ENCODE measurements at regions not wholly inside any gene's neighbourhood (a gene's known extent, or its start where the extent isn't known, plus 50 kb on each side); places are given as distances from the start of the nearest gene placed in this dataset.
A peak's percentile ranks its signal among the peaks of the same experiment; 100 is the strongest.

GRCh38 chr21:31597683-31598082 is 61.8 kb upstream of the SOD1 start:
- no peak overlapping the region for H3K4me3 Mint-ChIP-seq

GRCh38 chr21:31596055-31596454 is 63.4 kb upstream of the SOD1 start:
- no peaks in the 10 kb centered on the region for H3K4me1 ChIP-seq (ENCODE audit: control insufficient read depth, insufficient read depth, low read length)
- Mint-ChIP-seq H3K27ac (no peak overlapping the region), H3K4me1 (no peaks in the 10 kb centered on the region), H3K9me3 (peaks cover 10% of the 10 kb centered on the region), H3K27me3 (ENCODE audit: insufficient read depth) (peaks cover 2% of the 10 kb centered on the region), H3K4me3 (no peak overlapping the region), H3K36me3 (ENCODE audit: low read depth) (no peaks in the 10 kb centered on the region)
- H3K27me3 ChIP-seq (ENCODE audit: control insufficient read depth, insufficient read depth, low read length, poor library complexity, severe bottlenecking) = no peaks in the 10 kb centered on the region
- no peak overlapping the region for H3K27ac ChIP-seq (ENCODE audit: low read depth, low read length)
- no peak for TF ChIP-seq CTCF (conservative IDR thresholded peaks at IDR 0.05)
- H3K9ac ChIP-seq (ENCODE audit: extremely low read depth, low read length, poor library complexity, severe bottlenecking) = no peak overlapping the region
- no peaks in the 10 kb centered on the region for H3K36me3 ChIP-seq (ENCODE audit: control insufficient read depth, insufficient read depth, low read length)
- H3K4me3 ChIP-seq (ENCODE audit: low read length) = no peak overlapping the region
- H3K9me3 ChIP-seq (ENCODE audit: control insufficient read depth, low read length) = peaks cover 5% of the 10 kb centered on the region
- no peak for DNase-seq
- 93 to 94% methylated on average over 8 of the region's 8 CpGs for WGBS, 2 experiments (ENCODE audit: insufficient coverage in 1 of 2, insufficient read length in 1 of 2)

More at GRCh38 chr21:31597683-31598082, 61.8 kb upstream of the SOD1 start:
- Histone ChIP-seq H3K27ac (ENCODE audit: low read depth, low read length) (no peak overlapping the region), H3K27me3 (ENCODE audit: control insufficient read depth, insufficient read depth, low read length, poor library complexity, severe bottlenecking) (no peaks in the 10 kb centered on the region), H3K9me3 (ENCODE audit: control insufficient read depth, low read length) (peaks cover 5% of the 10 kb centered on the region), H3K4me3 (ENCODE audit: low read length) (no peak overlapping the region), H3K4me1 (ENCODE audit: control insufficient read depth, insufficient read depth, low read length) (no peaks in the 10 kb centered on the region), H3K9ac (ENCODE audit: extremely low read depth, low read length, poor library complexity, severe bottlenecking) (no peak overlapping the region), H3K36me3 (ENCODE audit: control insufficient read depth, insufficient read depth, low read length) (no peaks in the 10 kb centered on the region)
- Mint-ChIP-seq H3K9me3 (peaks cover 10% of the 10 kb centered on the region), H3K27me3 (ENCODE audit: insufficient read depth) (peaks cover 2% of the 10 kb centered on the region), H3K27ac (no peak overlapping the region), H3K4me1 (no peaks in the 10 kb centered on the region), H3K36me3 (ENCODE audit: low read depth) (no peaks in the 10 kb centered on the region)
- DNase-seq = peak; percentile 55
- no peak for TF ChIP-seq CTCF (conservative IDR thresholded peaks at IDR 0.05)
- 91 to 97% methylated on average over 13 to 14 of the region's 14 CpGs for WGBS, 2 experiments (ENCODE audit: insufficient coverage in 1 of 2, insufficient read length in 1 of 2)

GRCh38 chr21:31594726-31595125 is 64.8 kb upstream of the SOD1 start:
- Mint-ChIP-seq H3K27me3 (ENCODE audit: insufficient read depth) (peaks cover 2% of the 10 kb centered on the region), H3K4me3 (no peak overlapping the region), H3K9me3 (peaks cover 10% of the 10 kb centered on the region), H3K4me1 (no peaks in the 10 kb centered on the region), H3K36me3 (ENCODE audit: low read depth) (no peaks in the 10 kb centered on the region), H3K27ac (no peak overlapping the region)
- no peak overlapping the region for H3K9ac ChIP-seq (ENCODE audit: extremely low read depth, low read length, poor library complexity, severe bottlenecking)
- no peak for DNase-seq
- no peaks in the 10 kb centered on the region for H3K27me3 ChIP-seq (ENCODE audit: control insufficient read depth, insufficient read depth, low read length, poor library complexity, severe bottlenecking)
- no peaks in the 10 kb centered on the region for H3K36me3 ChIP-seq (ENCODE audit: control insufficient read depth, insufficient read depth, low read length)
- no peaks in the 10 kb centered on the region for H3K4me1 ChIP-seq (ENCODE audit: control insufficient read depth, insufficient read depth, low read length)
- WGBS, 2 experiments (ENCODE audit: insufficient coverage in 1 of 2, insufficient read length in 1 of 2) = 89 to 90% methylated on average over 5 to 6 of the region's 6 CpGs
- peaks cover 5% of the 10 kb centered on the region for H3K9me3 ChIP-seq (ENCODE audit: control insufficient read depth, low read length)
- no peak overlapping the region for H3K27ac ChIP-seq (ENCODE audit: low read depth, low read length)
- TF ChIP-seq CTCF (conservative IDR thresholded peaks at IDR 0.05) = no peak
- H3K4me3 ChIP-seq (ENCODE audit: low read length) = no peak overlapping the region

Data from endodermal cell (in vitro differentiated cells).